Fibroblast of lung (primary cell): ENCODE measurements at regions not wholly inside any gene's neighbourhood (a gene's known extent, or its start where the extent isn't known, plus 50 kb on each side); places are given as distances from the start of the nearest gene placed in this dataset.

Experiments
- DNase-seq, 2 donors: peaks; one replicate each; pipeline versions ENCODE4 v3.0.0 to v3.0.0-alpha.2; 2010; ENCODE audit warnings: low read depth in 2 of 2
- H2AFZ ChIP-seq: 2 replicates; pipeline ENCODE4 v1.5.1; 2012; ENCODE audit warnings: low read length, control low read depth, inconsistent platforms
- H3K27ac ChIP-seq: 2 replicates; pipeline ENCODE4 v1.5.1; 2011; ENCODE audit warnings: low read length, control low read depth; ENCODE audit not compliant: insufficient read depth
- H3K27me3 ChIP-seq: 2 replicates; pipeline ENCODE4 v1.5.1; 2011; ENCODE audit warnings: mild to moderate bottlenecking, low read length; ENCODE audit not compliant: control insufficient read depth, insufficient read depth
- H3K36me3 ChIP-seq: 2 replicates; pipeline ENCODE4 v1.5.1; 2011; ENCODE audit warnings: low read length; ENCODE audit not compliant: control insufficient read depth, insufficient read depth
- H3K4me1 ChIP-seq: 2 replicates; pipeline ENCODE4 v1.5.1; 2011; ENCODE audit warnings: low read length; ENCODE audit not compliant: control insufficient read depth, insufficient read depth; ENCODE audit errors: extremely low read depth
- H3K4me2 ChIP-seq: 2 replicates; pipeline ENCODE4 v1.5.1; 2011; ENCODE audit warnings: low read length, control low read depth; ENCODE audit not compliant: insufficient read depth; ENCODE audit errors: extremely low read depth
- H3K4me3 ChIP-seq, 4 experiments: fragments of 200-600 bp in 1 of 4; sonication (generic) in 1 of 4; replicated peaks in 1 of 4; 2 replicates each; pipeline ENCODE4 v1.5.1; 2011 to 2016; ENCODE audit warnings: low read length in 4 of 4, low read depth in 3 of 4, mild to moderate bottlenecking in 3 of 4, control low read depth in 2 of 4, inconsistent platforms in 1 of 4, mixed read lengths in 1 of 4; ENCODE audit not compliant: insufficient read depth in 1 of 4; ENCODE audit errors: control extremely low read depth in 1 of 4
- H3K79me2 ChIP-seq: 2 replicates; pipeline ENCODE4 v1.5.1; 2012; ENCODE audit warnings: mild to moderate bottlenecking, low read length, inconsistent platforms; ENCODE audit not compliant: control insufficient read depth, insufficient read depth
- H3K9ac ChIP-seq: 2 replicates; pipeline ENCODE4 v1.5.1; 2011; ENCODE audit warnings: mild to moderate bottlenecking, low read length, control low read depth; ENCODE audit not compliant: insufficient read depth
- H3K9me3 ChIP-seq: 2 replicates; pipeline ENCODE4 v1.5.1; 2012; ENCODE audit warnings: low read depth, low read length; ENCODE audit not compliant: control insufficient read depth, insufficient read depth
- H4K20me1 ChIP-seq: 2 replicates; pipeline ENCODE4 v1.5.1; 2011; ENCODE audit warnings: low read length; ENCODE audit not compliant: control insufficient read depth, insufficient read depth; ENCODE audit errors: extremely low read depth
- EZH2 ChIP-seq: IDR thresholded peaks from 2 replicates; pipeline ENCODE4 v1.5.1; 2012; ENCODE audit warnings: low read length, control low read depth, mild to moderate bottlenecking; ENCODE audit errors: missing control alignments
- TF ChIP-seq, protein P1 (sequence below), 2 donors: IDR thresholded peaks in 1 of 2; conservative IDR thresholded peaks in 1 of 2; 1 replicate in 1 of 2; 2 replicates in 1 of 2; pipeline ENCODE4 v1.5.1; 2011 to 2012; ENCODE audit warnings: low read length in 2 of 2, control low read depth in 1 of 2, inconsistent platforms in 1 of 2, low read depth in 1 of 2, mild to moderate bottlenecking in 1 of 2

DNA sequence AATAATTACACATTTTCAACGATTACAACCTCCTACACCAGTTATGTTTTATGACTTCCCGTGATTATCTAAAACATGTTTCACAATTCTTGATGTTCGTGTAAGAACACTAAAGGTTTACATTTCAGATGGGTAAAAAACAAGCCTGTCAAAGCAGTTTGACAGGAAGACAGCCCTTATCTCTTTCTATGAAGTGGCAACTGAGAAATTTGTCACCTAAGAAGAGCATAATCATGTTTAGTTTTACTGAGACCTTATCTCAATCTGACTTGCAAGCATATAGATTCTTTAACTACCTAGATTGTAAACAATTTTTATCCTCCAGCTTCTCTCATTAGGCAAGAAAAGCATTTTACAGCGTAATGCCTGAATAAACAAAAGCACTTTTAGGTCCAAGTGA, 218.4 kb upstream of the ZBED5 start:
- H3K27ac ChIP-seq: no peak overlapping the region
- no peak for DNase-seq
- no peaks in the 10 kb centered on the region for H3K36me3 ChIP-seq
- no peak overlapping the region for H3K9ac ChIP-seq
- no peaks in the 10 kb centered on the region for H3K79me2 ChIP-seq
- H3K9me3 ChIP-seq: no peaks in the 10 kb centered on the region
- H3K4me3 ChIP-seq: no peak overlapping the region
- no peaks in the 10 kb centered on the region for H4K20me1 ChIP-seq
- H3K27me3 ChIP-seq: peaks cover 29% of the 10 kb centered on the region
- H3K4me1 ChIP-seq: no peaks in the 10 kb centered on the region
- no peak overlapping the region for H2AFZ ChIP-seq
- no peak overlapping the region for H3K4me2 ChIP-seq
- TF ChIP-seq EZH2: no peak
- TF ChIP-seq, protein P1, sequence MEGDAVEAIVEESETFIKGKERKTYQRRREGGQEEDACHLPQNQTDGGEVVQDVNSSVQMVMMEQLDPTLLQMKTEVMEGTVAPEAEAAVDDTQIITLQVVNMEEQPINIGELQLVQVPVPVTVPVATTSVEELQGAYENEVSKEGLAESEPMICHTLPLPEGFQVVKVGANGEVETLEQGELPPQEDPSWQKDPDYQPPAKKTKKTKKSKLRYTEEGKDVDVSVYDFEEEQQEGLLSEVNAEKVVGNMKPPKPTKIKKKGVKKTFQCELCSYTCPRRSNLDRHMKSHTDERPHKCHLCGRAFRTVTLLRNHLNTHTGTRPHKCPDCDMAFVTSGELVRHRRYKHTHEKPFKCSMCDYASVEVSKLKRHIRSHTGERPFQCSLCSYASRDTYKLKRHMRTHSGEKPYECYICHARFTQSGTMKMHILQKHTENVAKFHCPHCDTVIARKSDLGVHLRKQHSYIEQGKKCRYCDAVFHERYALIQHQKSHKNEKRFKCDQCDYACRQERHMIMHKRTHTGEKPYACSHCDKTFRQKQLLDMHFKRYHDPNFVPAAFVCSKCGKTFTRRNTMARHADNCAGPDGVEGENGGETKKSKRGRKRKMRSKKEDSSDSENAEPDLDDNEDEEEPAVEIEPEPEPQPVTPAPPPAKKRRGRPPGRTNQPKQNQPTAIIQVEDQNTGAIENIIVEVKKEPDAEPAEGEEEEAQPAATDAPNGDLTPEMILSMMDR (conservative IDR thresholded peaks at IDR 0.05 in 1 of 2, IDR thresholded peaks at IDR 0.05 in 1 of 2; ENCODE audit: low read depth in 1 of 2, low read length in 2 of 2): no peak

GRCh38 chr11:11075515-11076171, 217.8 kb upstream of the ZBED5 start:
- Histone ChIP-seq H3K27ac (no peak overlapping the region), H3K4me1 (no peaks in the 10 kb centered on the region), H2AFZ (no peak overlapping the region), H3K9ac (no peak overlapping the region), H3K4me2 (no peak overlapping the region), H3K36me3 (no peaks in the 10 kb centered on the region), H3K4me3 (no peak overlapping the region), H4K20me1 (no peaks in the 10 kb centered on the region), H3K27me3 (peaks cover 27% of the 10 kb centered on the region), H3K79me2 (no peaks in the 10 kb centered on the region), H3K9me3 (no peaks in the 10 kb centered on the region)
- no peak for TF ChIP-seq EZH2
- TF ChIP-seq, protein P1 (conservative IDR thresholded peaks at IDR 0.05 in 1 of 2, IDR thresholded peaks at IDR 0.05 in 1 of 2; ENCODE audit: low read depth in 1 of 2, low read length in 2 of 2): no peak
- no peak for DNase-seq

GRCh38 chr11:11074686-11075335, 217.0 kb upstream of the ZBED5 start:
- no peaks in the 10 kb centered on the region for H3K79me2 ChIP-seq
- no peak overlapping the region for H3K27ac ChIP-seq
- H3K4me1 ChIP-seq: no peaks in the 10 kb centered on the region
- no peaks in the 10 kb centered on the region for H4K20me1 ChIP-seq
- H2AFZ ChIP-seq: no peak overlapping the region
- no peak overlapping the region for H3K4me2 ChIP-seq
- TF ChIP-seq, protein P1 (conservative IDR thresholded peaks at IDR 0.05 in 1 of 2, IDR thresholded peaks at IDR 0.05 in 1 of 2; ENCODE audit: low read depth in 1 of 2, low read length in 2 of 2): no peak
- H3K27me3 ChIP-seq: peaks cover 20% of the 10 kb centered on the region
- no peaks in the 10 kb centered on the region for H3K36me3 ChIP-seq
- no peak overlapping the region for H3K9ac ChIP-seq
- no peaks in the 10 kb centered on the region for H3K9me3 ChIP-seq
- DNase-seq: no peak
- no peak overlapping the region for H3K4me3 ChIP-seq
